HG03175 (cell line): ENCODE measurements at regions not wholly inside any gene's neighbourhood (a gene's known extent, or its start where the extent isn't known, plus 50 kb on each side); places are given as distances from the start of the nearest gene placed in this dataset.
A peak's percentile ranks its signal among the peaks of the same experiment; 100 is the strongest.

Experiments used
- ATAC-seq: cut with Tn5 transposase; IDR thresholded peaks from one replicate; pipeline ENCODE4 v1.9.1; 2021; ENCODE audit warnings: mild to moderate bottlenecking, moderate library complexity; ENCODE audit not compliant: unreplicated experiment

DNA sequence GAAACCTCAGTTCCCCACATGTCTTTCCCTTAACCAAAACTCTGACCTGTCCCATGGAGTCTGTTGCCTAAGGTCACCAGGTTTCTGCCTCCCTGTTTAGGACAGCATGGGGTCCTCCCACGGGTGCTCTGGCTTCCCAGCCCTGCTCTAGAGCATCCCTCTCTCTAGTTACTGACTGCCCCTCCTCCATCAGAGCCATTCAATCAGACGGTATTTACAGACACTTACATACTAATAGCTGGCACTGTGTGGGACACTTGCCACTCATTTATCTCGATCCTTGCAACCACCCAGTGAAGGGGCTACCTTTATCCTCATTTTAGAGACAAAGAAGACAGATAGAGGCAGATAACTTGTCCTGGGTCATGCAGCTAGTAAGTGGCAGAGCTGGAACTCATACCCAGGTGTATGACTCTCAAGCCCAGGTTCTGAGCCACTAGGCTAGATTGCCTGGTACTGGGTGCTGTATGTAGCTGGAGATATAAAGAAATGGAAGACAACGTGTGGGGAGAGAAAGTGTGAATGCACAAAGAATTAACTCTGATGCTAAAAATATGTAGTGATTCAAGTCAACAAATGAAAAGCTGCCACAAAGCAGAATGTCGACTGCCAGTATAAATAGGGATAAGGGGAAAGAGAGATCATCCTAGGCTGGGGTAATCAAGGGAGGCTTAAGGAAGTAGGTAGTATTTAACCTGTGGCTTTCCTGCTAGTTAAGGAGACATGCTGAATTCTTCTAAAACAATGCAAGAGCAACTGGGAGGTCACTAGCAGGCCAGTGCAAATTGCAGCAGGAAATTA lies 52.5 kb upstream of the PDE8B start:
- no peak for ATAC-seq

DNA sequence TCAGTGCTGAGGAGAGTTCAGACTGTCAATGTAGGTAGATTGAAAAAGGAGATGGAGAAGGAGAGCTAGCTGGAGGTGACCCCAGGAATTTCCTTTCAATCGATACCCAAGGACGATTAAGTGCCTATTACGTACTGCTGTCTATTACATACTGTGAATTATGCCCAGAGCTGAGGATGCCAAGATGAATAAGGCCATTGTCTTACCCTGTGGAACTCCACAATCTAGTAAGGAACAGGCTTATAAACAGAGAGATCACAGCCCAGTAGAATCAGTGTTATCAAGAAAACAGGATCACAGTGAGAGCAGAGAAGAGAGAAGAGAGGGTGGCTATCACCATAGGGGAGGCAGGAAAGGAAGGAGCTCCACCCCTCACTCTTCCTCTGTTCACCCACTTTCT lies 54.1 kb upstream of the PDE8B start:
- ATAC-seq: no peak

GRCh38 chr5:77155179-77155785 lies 55.2 kb upstream of the PDE8B start:
- ATAC-seq: no peak

DNA sequence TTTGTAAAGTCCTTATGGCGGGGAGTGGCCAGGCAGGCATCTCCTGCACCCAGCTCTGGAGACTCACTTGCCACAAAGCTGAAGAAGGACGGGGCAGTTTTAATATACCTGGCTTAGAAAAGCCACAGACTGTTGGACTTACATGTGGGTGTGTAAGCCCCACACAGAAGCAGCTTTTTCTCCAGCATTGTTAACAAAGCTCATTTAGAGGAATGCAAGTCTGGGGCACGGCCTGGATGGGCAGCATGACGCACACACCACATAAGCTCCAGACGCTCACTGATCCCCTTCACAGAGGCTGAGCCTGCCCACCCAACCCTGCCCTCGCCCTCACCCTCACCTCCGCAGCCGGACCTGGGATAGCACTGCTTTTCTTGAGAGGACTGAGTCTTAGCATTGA lies 58.0 kb upstream of the PDE8B start:
- no peak for ATAC-seq

- ATAC-seq: no peak
These were observed 59.0 kb upstream of the PDE8B start for GRCh38 chr5:77151501-77151900.

DNA sequence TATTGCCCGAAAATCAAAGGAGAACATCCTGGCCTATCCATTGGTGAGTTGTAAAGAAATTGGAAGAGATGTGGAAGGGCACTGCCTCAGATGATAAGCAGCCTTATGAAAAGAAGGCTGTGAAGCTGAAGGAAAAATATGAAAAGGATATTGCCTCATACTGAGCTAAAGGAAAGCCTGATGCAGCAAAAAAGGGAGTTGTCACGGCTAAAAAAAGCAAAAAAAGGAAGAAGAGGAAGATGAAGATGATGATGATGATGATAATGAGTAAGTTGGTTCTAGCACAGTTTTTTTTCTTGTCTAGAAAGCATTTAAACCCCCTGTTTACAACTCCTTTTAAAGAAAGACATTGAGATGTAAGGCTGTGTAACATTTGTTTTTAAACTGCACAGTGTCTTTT lies 59.8 kb upstream of the ZBED3 start:
- no peak for ATAC-seq

DNA sequence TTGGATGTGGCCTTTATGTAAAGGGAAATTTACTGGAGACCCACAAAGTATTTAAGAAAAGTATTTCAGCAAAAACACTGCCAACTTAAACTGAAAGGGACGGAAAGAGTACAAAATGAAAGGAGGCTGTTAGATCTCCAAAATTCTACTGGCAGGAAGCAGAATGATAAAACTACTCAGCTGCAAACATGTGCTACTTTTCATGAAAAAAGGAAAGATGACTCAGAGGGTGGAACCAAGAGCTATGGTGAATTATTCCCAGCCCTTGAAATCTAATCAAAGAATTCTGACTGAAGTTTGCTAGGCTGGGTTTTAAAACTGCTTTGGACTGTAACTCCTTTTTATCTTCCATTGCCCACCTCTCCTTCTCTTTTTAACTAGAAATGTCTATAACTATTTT lies 58.6 kb upstream of the ZBED3 start:
- ATAC-seq: no peak

- ATAC-seq: no peak
These were observed 57.7 kb upstream of the ZBED3 start for GRCh38 chr5:77144837-77145139.

GRCh38 chr5:77143998-77144836 lies 57.1 kb upstream of the ZBED3 start:
- ATAC-seq: peak; percentile 60

- ATAC-seq: no peak
These were observed 53.3 kb upstream of the ZBED3 start for GRCh38 chr5:77140350-77140749.

DNA sequence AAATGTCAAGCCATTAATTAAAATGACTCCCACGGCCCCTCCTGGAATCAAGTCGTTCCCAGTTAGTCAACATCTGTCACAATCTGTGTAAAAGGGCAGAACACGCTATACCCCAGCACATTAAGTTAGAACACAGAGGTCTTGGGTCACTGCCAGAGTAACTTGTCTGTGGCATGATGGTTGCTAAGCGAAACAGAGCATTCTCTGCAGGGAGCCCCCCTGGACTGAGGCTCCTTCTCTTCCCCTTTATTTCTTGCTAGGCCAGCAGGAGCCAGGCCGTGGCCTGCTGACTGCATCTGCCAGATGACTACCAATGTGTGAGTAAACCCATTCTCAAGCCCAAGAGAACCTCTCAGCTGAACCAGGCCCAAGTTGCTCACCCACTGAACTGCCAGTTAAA lies 51.9 kb upstream of the ZBED3 start:
- ATAC-seq: no peak
